Kidney (tissue), 13 donors: ENCODE measurements at regions not wholly inside any gene's neighbourhood (a gene's known extent, or its start where the extent isn't known, plus 50 kb on each side); places are given as distances from the start of the nearest gene placed in this dataset.

Experiments
- DNase-seq, 5 donors: peaks; one replicate each; pipeline ENCODE4 v3.0.0-alpha.2; 2013 to 2020
- FAIRE-seq: peaks from 2 replicates; lab custom pipeline; 2012; peaks lifted over from hg19 to GRCh38; lab: Jason Lieb, UNC
- H3K27ac ChIP-seq, 2 donors: one replicate each; pipeline ENCODE4 v1.7.0; 2013; ENCODE audit warnings: low read depth in 2 of 2, low read length in 2 of 2, inconsistent platforms in 1 of 2
- H3K27me3 ChIP-seq: one replicate; pipeline ENCODE4 v1.7.1; 2013; ENCODE audit warnings: low read length, inconsistent platforms; ENCODE audit not compliant: control insufficient read depth, insufficient read depth
- H3K36me3 ChIP-seq, 3 donors: one replicate each; pipeline versions ENCODE4 v1.7.0 to v1.7.1; 2013; ENCODE audit warnings: low read length in 3 of 3, control low read depth in 1 of 3, inconsistent platforms in 1 of 3; ENCODE audit not compliant: insufficient read depth in 3 of 3, control insufficient read depth in 2 of 3
- H3K4me1 ChIP-seq, 3 donors: one replicate each; pipeline versions ENCODE4 v1.7.0 to v1.7.1; 2013; ENCODE audit warnings: low read length in 3 of 3, inconsistent platforms in 1 of 3, low read depth in 1 of 3; ENCODE audit not compliant: control insufficient read depth in 2 of 3, insufficient read depth in 2 of 3
- H3K4me3 ChIP-seq, 3 donors: one replicate each; pipeline versions ENCODE4 v1.7.0 to v1.8.1; 2013; ENCODE audit warnings: low read length in 3 of 3, control low read depth in 1 of 3, inconsistent platforms in 1 of 3
- H3K9ac ChIP-seq, 3 donors: one replicate each; pipeline versions ENCODE4 v1.7.0 to v1.7.1; 2013; ENCODE audit warnings: low read length in 3 of 3, control low read depth in 1 of 3, inconsistent platforms in 1 of 3
- H3K9me3 ChIP-seq, 3 donors: one replicate each; pipeline versions ENCODE4 v1.7.0 to v1.7.1; 2013; ENCODE audit warnings: low read length in 3 of 3, control low read depth in 1 of 3, inconsistent platforms in 1 of 3; ENCODE audit not compliant: control insufficient read depth in 2 of 3, insufficient read depth in 1 of 3
- CTCF ChIP-seq: IDR thresholded peaks from 3 replicates; pipeline ENCODE4 v1.5.1; 2012; ENCODE audit warnings: mild to moderate bottlenecking, moderate library complexity, borderline replicate concordance; ENCODE audit not compliant: insufficient read depth; ENCODE audit errors: extremely low read depth
- intact Hi-C: fragments of 100-400 bp; cut with DNase I; formaldehyde crosslinking; loops from one replicate; pipeline ENCODE4 v1.11.1; 2022
- donor health status: control.
- donor health status: control.
- donor health status: control.
- donor health status: control.
- donor health status: control.
- donor health status: DM: yes; HTN: yes; CAD: no.
- donor health status: Normal renal cell carcinoma (clear cell type).

- Histone ChIP-seq H3K4me1 (no peaks in the 10 kb centered on the region), H3K9me3 (no peaks in the 10 kb centered on the region), H3K36me3 (no peaks in the 10 kb centered on the region), H3K27ac (no peak overlapping the region), H3K9ac (no peak overlapping the region), H3K4me3 (no peak overlapping the region), H3K27me3 (no peaks in the 10 kb centered on the region)
- no peak for TF ChIP-seq CTCF
- DNase-seq (no peak), FAIRE-seq (no peak)
- intact Hi-C loops, result no loop called here
Observed at GRCh38 chr14:56989359-56989758, 179.1 kb upstream of the OTX2 start.

- Histone ChIP-seq H3K27ac (no peak overlapping the region), H3K9me3 (no peaks in the 10 kb centered on the region), H3K4me3 (no peak overlapping the region), H3K9ac (no peak overlapping the region), H3K36me3 (no peaks in the 10 kb centered on the region), H3K27me3 (no peaks in the 10 kb centered on the region), H3K4me1 (peaks cover 0 to 4% (median 0%) of the 10 kb centered on the region in 3 donors)
- TF ChIP-seq CTCF, result no peak
- DNase-seq (peak in 2 of 5 donors; percentile 2), FAIRE-seq (no peak)
- intact Hi-C loops, result no loop called here
Observed at GRCh38 chr14:56979936-56980335, 169.7 kb upstream of the OTX2 start.

GRCh38 chr14:56976211-56976610 lies 165.9 kb upstream of the OTX2 start:
- intact Hi-C loops, result no loop called here
- no peak overlapping the region for H3K27ac ChIP-seq
- peaks cover 0 to 4% (median 0%) of the 10 kb centered on the region in 3 donors for H3K4me1 ChIP-seq
- H3K9ac ChIP-seq, result no peak overlapping the region
- no peak for TF ChIP-seq CTCF
- FAIRE-seq, result no peak
- no peak overlapping the region for H3K4me3 ChIP-seq
- H3K9me3 ChIP-seq, result no peaks in the 10 kb centered on the region
- no peaks in the 10 kb centered on the region for H3K27me3 ChIP-seq
- H3K36me3 ChIP-seq, result no peaks in the 10 kb centered on the region
- DNase-seq, result no peak

- H3K9me3 ChIP-seq, result no peaks in the 10 kb centered on the region
- intact Hi-C loops, result no loop called here
- H3K36me3 ChIP-seq, result no peaks in the 10 kb centered on the region
- no peak overlapping the region for H3K9ac ChIP-seq
- no peak for FAIRE-seq
- no peak for TF ChIP-seq CTCF
- no peaks in the 10 kb centered on the region for H3K27me3 ChIP-seq
- H3K4me1 ChIP-seq, result peaks cover 0 to 4% (median 0%) of the 10 kb centered on the region in 3 donors
- DNase-seq, result no peak
- no peak overlapping the region for H3K4me3 ChIP-seq
- no peak overlapping the region for H3K27ac ChIP-seq
Observed at GRCh38 chr14:56975521-56975920, 165.2 kb upstream of the OTX2 start.
